CMK (cell line): ENCODE measurements at regions not wholly inside any gene's neighbourhood (a gene's known extent, or its start where the extent isn't known, plus 50 kb on each side); places are given as distances from the start of the nearest gene placed in this dataset.
"Not testable (repeated sequence)": the region's sequence is repeated elsewhere in the genome, so short reads cannot be mapped to it uniquely, and the experiment has no call there.

Source experiments
- DNase-seq: peaks from one replicate; pipeline ENCODE4 v3.0.0-alpha.2; 2010; ENCODE audit warnings: low read depth

GRCh38 chr5:106985174-106985573, 685.6 kb downstream of the EFNA5 start:
- DNase-seq: no peak

DNA sequence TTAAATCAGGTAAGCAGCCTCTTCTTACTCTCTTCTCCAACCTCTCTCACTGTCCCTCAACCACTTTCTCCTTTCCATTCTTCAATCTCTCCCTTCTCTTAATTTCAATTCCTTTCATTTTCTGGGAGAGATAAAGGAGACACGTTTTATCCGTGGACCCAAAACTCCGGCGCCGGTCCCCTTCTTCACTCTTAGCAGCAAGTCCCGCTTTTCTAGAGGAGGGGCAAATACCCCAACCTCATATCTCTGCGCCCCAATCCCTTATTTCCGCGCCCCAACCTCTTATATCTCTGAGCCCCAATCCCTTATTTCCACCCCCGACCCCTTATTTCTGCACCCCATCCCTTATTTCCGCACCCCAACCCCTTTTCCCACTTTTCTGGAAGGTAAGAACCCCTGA, 691.6 kb downstream of the EFNA5 start:
- not testable (repeated sequence) for DNase-seq

DNA sequence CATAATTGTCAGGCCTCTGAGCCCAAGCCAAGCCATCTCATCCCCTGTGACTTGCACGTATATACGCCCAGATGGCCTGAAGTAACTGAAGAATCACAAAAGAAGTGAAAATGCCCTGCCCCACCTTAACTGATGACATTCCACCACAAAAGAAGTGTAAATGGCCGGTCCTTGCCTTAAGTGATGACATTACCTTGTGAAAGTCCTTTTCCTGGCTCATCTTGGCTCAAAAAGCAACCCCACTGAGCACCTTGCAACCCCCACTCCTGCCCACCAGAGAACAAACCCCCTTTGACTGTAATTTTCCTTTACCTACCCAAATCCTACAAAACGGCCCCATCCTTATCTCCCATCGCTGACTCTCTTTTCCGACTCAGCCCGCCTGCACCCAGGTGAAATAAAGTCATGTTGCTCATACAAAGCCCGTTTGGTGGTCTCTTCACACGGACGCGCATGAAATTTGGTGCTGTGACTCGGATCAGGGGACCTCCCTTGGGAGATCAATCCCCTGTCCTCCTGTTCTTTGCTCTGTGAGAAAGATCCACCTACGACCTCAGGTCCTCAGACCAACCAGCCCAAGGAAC, 692.1 kb downstream of the EFNA5 start:
- not testable (repeated sequence) for DNase-seq

GRCh38 chr5:106976363-106976762, 694.4 kb downstream of the EFNA5 start:
- no peak for DNase-seq

DNA sequence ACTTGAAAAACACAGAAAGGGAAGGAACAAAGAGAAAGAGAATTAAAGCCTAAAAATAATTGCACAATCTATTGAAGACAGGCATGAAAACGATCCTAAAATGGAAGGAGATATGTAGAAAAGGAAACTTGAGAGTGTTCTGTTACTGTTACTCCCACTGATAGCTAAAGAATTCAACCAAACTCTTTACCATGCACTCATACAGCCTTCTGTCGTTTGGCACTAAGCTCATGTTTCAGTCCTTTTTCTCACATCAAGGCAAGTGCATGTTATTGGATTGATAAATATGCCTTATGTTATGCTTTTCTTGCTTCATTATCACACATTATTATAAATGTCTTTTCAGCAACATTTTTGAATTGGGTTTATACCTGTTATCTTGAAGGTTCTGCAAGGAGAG, 696.5 kb downstream of the EFNA5 start:
- no peak for DNase-seq

DNA sequence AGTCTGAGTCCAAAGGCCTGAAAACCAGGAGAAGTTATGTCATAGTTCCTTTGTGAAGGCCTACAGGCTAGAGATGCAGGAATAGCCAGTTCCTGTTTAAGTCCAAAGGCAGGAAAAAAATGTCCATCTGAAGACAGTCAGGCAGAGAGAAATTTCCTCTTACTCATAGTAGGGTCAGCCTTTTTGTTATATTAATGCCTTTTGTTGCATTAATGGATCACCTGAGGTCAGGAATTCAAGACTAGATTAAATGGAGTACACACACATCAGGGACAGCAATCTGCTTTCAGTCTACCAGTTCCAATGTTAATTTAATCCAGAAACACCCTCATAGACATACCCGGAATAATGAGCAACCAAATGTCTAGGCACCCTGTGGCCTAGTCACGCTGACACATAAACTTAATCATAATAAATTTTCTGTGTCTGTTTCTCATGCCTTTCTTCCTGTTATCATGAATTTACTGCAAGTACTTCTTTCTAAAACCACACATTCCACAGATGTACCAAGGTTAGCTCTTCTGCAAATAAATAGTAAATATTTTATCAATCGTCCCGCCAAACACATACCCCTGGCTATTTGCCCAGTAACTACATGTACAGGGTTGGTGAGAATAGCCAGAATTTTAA, 703.9 kb downstream of the EFNA5 start:
- no peak for DNase-seq

DNA sequence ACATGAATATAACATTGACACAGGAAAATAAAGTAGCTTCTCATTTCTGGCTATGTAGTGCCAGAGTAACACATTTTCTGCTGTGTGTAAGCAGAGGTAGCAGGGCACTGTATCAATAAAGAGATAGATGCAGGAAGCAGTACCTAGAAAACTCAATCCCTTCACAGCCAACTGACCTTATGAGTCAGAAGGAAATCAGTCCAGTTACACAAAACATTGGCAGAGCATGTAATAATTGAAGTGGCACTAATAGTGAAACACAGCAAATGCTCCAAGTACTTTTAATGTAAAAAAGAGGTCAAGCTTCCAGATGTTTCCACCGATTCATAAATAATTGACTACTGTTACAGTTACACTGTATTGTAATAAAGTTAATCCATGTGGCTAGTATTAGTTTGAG, 706.6 kb downstream of the EFNA5 start:
- DNase-seq: no peak

GRCh38 chr5:106963630-106964029, 707.1 kb downstream of the EFNA5 start:
- DNase-seq: no peak

GRCh38 chr5:106962464-106963230, 708.1 kb downstream of the EFNA5 start:
- DNase-seq: no peak

DNA sequence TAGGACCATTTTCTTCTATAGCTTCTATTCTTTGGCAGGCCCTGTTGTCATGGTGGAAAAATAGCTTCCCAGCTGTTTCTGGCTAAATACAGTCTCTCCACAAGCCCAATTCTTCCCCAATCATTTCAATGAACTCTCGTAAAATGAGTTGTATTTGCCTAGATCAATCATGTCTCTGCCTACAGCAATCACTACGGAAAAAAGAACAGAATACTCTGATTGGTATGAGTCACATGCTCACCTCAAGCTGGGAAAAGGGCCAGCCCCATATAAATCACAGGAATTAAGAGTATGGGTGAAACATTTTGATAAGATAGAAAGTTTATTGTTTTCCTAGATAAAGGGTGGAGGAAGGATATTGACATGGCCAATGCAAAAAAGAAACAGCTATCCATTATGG, 711.4 kb downstream of the EFNA5 start:
- DNase-seq: no peak

DNA sequence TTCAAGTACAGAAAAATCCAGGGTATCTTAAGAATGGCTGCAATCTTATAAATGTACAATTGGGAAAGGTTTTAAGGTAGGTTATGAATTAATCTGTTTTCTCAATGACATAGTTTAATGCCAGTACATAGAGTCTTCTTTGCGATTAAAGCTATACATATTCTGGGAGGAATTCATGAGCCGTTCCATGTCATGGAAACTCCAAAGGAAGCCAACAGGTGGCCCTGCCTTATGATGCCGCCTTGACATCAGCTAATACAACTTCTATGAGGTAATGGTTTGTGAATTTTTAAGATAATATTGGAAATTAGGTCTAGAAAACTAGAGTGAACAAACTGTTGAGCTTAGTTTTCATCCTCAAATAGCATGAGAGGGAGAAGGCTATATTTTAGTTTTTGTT, 713.4 kb downstream of the EFNA5 start:
- no peak for DNase-seq

GRCh38 chr5:106956886-106957285, 713.9 kb downstream of the EFNA5 start:
- no peak for DNase-seq

DNA sequence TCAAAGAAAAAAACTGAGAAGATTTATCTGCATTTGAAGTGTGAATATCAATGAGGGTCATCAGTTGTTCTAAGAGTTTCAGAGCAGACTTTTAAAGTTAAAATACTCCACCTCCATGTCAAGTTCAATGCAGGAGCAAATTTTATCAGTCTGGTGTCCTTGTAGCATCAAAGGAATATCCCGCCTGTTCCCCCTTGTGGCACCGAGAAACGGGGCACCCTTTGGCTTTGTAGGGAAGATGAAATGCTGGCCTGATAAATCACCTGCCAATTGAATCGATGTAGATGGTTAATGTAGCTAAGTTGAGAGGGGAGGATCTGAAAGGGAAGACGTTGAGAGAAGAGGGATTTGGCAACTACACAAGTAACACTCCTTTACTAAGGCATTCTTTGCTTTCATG, 714.5 kb downstream of the EFNA5 start:
- DNase-seq: no peak

DNA sequence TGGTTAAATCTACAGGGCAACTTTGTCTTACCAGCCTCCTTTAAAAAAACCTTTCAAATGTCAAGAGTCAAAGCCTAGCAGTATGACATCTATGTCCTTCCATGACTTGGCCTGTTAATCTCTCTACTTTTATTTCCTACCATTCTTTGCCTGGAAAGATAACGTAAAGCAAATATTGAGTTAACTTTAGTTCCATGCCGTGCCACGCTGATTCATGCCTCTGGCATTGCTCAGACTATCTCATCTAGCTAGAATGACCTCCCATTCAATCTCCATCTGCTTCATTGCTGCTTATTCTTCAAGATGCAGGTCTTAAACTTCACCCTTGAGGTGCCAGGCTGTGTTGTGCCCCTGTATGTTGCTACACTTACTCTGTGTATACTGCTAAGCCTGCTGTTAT, 729.8 kb downstream of the EFNA5 start:
- DNase-seq: no peak

- no peak for DNase-seq
Observed at GRCh38 chr5:106940301-106940846, 730.4 kb downstream of the EFNA5 start.

GRCh38 chr5:106923409-106923808, 747.3 kb downstream of the EFNA5 start:
- no peak for DNase-seq

GRCh38 chr5:106921567-106921966, 749.2 kb downstream of the EFNA5 start:
- no peak for DNase-seq

- DNase-seq: no peak
Observed at GRCh38 chr5:106910486-106910885, 760.3 kb downstream of the EFNA5 start.

- no peak for DNase-seq
Observed at GRCh38 chr5:106909716-106910115, 761.0 kb downstream of the EFNA5 start.

DNA sequence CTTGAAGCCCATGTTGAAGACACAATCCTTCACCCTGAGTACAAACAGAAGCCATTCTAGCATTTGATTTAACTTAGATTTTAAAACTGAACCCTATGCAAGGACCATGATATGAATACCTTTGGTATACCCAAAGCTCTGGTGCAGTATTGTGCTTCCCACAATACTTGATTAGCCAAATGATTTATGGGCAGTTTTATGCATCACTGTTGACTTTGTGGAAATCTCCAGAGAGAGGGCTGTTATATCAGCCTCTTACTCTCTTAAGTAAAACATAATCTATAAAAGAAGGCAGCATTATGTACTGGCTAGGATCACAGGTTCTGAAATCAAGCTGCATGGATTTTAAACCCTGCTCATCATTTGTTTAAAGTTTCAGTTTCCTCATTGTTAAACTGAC, 762.8 kb downstream of the EFNA5 start:
- no peak for DNase-seq

DNA sequence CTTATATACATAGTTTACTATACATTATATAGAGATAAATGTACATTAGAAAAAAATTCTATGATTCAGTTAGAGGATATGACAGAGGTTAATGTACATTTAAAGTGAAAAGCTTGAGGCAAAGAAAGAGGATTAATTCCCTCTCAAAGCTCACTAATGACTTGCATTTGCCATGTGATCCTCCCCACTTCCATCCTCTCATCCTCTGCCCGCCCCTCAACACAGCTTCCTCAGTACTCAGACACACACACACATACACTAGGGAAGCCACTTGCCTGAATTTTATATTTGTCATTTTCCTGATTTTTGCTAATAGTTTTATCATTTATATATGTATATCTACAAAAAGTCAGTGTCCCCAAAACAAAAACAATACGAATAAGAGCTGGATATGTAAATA, 764.5 kb downstream of the EFNA5 start:
- no peak for DNase-seq

- no peak for DNase-seq
Observed at GRCh38 chr5:106894964-106895363, 775.8 kb downstream of the EFNA5 start.

- no peak for DNase-seq
Observed at GRCh38 chr5:106882035-106882434, 788.7 kb downstream of the EFNA5 start.
